NCI-H128 (cell line): ENCODE measurements at regions not wholly inside any gene's neighbourhood (a gene's known extent, or its start where the extent isn't known, plus 50 kb on each side); places are given as distances from the start of the nearest gene placed in this dataset.

Source experiments
- DNase-seq: peaks from one replicate; lab custom pipeline; 2025; ENCODE audit not compliant: unreplicated experiment; lab: John Stamatoyannopoulos, UW

GRCh38 chr22:46090036-46090591 is 60.2 kb upstream of the PPARA start:
- no peak for DNase-seq

GRCh38 chr22:46090631-46091201 is 59.6 kb upstream of the PPARA start:
- no peak for DNase-seq

DNA sequence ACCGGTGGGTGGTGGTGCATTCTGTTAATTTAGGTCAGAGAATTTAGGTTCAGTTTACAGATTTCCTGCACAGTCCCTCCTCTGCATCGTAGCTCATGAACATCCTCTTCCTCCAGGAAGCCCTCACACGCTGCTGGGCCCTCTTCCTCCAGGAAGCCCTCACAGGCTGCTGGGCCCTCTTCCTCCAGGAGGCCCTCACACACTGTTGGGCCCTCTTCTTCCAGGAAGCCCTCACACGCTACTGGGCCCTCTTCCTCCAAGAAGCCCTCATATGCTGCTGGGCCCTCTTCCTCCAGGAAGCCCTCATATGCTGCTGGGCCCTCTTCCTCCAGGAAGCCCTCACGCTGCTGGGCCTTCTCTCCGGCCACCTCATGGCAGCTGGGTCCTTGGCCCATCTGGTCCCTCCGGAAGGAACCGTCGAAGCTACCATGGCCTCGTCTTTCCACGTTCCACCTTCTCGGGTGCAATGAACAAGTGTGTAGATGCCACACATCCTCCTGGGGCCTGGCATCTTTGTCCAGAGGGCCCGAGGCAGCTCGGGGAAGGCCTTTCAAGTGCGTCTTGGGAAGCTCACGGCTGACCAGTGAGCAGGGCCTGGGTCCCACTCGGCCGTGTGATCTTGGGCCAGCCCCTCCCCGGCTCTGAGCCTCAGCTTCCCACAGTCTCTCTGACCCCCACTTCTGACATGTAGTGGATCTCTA is 58.9 kb upstream of the PPARA start:
- no peak for DNase-seq

DNA sequence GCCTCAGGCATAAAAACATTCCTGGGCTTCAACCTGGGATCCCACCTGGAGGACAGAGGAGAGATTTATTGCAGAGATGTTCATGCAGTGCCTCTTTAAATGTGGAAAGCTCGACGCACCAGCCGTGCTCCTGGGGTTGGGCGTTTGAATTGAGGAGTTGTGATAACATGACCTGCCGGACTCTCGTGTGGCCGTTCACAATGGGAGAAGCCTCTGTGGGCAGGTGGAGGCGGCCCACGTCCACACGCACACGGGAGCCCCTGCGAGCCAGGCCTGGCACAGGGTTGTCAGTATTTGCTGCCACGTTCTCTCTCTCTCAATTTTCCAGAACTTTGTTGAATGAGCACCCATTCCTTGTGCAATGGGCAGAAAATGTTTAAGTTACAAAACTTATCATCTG is 58.3 kb upstream of the PPARA start:
- DNase-seq, result no peak

DNA sequence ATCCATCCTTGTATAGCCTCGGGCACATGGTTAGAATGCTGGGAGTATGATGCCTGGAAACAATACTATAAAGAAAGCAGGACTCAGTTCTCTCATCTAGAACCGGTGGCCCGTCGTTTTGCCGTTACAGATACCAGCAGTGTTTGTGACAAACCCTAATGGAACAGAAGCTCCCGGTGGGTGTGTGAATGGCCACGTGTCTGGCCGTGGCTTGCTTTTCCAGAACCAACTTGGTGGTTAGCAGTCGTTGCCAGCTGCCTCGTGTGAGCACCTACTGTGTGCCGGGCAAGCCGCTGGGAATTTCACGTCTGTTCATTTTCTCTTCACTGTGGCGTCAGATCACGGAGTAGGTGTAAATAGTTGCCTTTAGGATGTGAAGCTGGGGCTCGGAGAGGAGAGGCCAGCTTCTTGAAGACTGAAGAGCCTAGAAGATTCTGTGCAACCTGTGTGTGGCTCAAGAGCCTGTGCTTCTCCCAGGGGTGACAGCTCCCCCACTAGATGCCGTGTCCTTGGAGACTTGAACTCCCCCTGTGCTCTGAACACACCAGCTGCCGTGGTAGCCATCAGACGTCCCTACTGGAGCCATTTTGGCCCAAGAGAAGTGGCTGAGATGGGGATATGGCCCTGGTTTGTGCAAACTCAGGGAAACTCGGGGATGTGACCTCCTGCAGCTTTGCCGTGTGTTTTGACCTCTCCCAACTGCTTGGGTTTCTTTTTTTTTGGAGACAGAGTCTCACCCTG is 57.5 kb upstream of the PPARA start:
- DNase-seq, result no peak

GRCh38 chr22:46093796-46094195 is 56.5 kb upstream of the PPARA start:
- DNase-seq, result no peak

DNA sequence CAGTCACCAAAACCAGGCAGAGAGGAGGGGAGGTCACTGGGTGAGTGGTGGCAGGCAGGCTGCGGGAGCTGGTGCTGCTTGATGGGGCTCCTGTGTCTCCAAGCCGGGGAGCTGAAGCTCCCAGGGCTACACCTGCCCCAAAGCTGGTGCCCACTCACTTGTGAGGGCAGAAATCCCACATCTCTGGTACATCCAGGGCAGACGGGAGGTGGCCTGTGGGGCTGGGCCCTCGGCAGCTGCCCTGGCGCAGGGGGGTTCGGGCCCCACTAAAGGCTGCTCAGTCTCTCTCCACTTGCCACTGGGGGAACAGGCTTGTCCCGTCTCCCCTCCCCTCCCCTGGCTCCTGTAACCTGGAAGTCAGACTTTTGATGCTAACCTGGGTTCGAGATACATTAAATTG is 55.6 kb upstream of the PPARA start:
- no peak for DNase-seq

- no peak for DNase-seq
Measured at GRCh38 chr22:46096051-46096450, 54.3 kb upstream of the PPARA start.

DNA sequence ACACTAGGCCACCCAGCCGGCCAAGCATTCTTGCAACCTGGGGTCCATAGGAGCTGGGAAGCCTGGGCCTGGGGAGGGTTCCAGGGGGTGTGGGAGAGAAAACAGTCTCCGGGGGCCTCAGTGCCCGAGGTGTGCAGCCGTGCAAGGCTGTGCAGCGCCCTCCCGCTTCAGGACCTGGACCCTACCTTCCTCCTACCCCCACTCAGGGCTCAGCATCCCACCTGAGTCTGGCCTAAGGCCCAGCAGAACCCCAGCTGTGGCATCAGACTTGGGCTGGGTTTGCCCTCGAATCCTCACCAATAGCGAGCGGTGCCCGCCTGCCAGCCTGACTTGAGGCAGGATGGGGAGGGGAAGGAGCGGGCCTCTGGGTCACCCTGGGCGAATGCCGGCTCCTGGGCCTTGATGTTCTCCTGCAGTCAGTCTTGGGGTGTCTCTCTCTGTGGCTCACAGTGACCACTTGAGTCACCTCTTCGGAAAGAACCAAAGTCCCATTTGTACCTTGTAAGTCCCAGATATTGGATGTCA is 53.6 kb upstream of the PPARA start:
- no peak for DNase-seq

GRCh38 chr22:46097268-46097900 is 52.9 kb upstream of the PPARA start:
- DNase-seq, result no peak

DNA sequence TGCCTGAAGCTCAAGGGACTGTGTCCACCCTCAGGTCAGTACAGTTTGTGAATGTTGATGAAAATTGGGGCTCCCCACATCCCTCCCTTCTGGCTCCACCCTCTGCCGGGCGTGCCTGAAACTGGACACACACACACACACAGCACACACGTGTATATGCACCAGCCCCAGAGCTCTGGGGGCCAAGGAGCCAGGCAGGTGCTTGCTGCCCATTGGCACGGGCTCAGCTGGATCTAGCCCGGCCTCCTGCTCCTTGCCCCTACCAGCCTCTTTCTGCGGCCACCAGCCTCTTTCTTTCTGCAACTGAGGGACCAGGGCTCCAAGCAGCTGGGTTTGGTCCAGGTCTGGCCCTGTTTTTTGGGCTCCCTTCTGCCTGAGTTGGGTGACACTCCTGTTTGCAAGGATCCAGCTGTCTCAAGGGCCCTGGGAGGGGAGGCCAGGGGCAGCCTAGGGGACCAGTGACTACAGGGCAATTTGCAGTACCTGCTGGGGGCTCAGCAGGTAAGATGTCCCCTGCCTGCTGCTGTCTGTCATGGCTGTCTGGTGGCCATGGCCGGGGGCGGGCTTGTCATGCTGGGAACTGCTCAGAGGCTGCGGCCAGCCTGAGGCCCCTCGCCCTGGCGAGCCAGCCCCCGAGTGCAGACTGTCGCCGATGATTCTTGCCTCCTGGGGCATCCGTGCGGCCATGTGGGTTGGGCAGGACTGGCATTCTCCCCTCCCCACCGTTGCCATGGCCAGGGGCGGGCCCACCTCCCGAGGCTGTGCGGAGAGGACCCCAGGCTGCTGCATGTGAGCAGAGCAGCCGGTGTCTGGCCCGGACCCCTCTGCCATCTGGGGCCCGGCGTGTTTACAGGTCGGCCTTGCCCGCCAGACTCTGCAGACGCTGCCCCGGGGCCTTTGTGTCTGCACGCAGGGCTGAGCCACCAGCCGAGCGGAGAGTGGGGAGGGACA is 51.5 kb upstream of the PPARA start:
- DNase-seq, result no peak

GRCh38 chr22:46099740-46100139 is 50.6 kb upstream of the PPARA start:
- no peak for DNase-seq

DNA sequence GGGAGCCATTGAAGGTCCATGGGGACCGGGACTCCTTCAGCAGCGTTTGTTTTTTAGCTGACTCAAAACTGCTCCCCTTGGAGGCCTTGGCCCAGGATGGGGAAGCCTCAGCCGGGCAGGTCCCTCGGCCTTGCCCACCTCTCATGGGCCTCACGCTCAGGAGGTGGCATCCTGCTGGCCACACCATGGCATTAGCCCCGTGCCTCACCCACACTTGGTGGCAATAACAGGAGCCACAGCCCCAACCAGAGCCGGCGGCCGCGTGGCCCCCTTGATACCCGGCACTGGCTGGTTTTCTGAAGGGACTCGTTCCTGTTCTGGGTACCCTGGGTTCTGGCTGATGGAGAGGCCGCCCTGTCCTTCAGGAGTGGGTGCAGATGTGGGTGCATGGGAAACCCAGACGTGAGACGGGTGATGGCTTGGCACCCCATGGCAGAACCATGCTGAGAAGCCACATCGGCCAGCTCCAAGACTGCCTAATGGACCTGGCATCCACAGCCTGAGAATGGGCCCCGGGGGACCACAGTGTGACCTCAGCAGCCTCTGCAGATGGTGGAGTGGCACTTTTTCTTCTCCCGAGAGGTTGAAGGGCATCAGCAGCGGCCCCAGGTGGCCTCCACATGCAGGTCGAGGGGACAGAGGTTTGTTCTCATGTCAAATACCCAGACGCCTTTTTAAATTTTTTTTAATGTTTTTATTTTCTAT is 49.8 kb upstream of the PPARA start:
- DNase-seq, result no peak
